B cell (primary cell): ENCODE measurements at regions not wholly inside any gene's neighbourhood (a gene's known extent, or its start where the extent isn't known, plus 50 kb on each side); places are given as distances from the start of the nearest gene placed in this dataset.

Experiments used
- ATAC-seq: fragments of 200-7000 bp; cut with Tn5 transposase; one replicate; pipeline ENCODE4 v1.10.0; 2021; ENCODE audit warnings: low read depth, mild to moderate bottlenecking, moderate number of reproducible peaks, moderate library complexity
- CTCF ChIA-PET: fragments of 350-600 bp; sonication (Branson Sonifier 250); formaldehyde crosslinking; loops from one replicate; lab custom pipeline; 2021; ENCODE audit warnings: antibody characterized with exemption, inconsistent platforms; lab: Charles Lee
- POLR2A ChIA-PET: fragments of 350-600 bp; sonication (Branson Sonifier 250); formaldehyde crosslinking; loops from one replicate; lab custom pipeline; 2021; ENCODE audit warnings: antibody characterized with exemption; lab: Charles Lee
- DNase-seq: peaks from one replicate; pipeline ENCODE4 v3.0.0; 2013
- H2AFZ ChIP-seq: 2 replicates; pipeline ENCODE4 v1.6.1; 2012; ENCODE audit warnings: mild to moderate bottlenecking, low read depth, low read length; ENCODE audit not compliant: insufficient read depth, poor library complexity, severe bottlenecking
- H3K27ac ChIP-seq, 2 donors: 1 replicate in 1 of 2; 2 replicates in 1 of 2; pipeline ENCODE4 v1.5.1; 2012 to 2013; ENCODE audit warnings: low read length in 2 of 2, mild to moderate bottlenecking in 2 of 2, moderate library complexity in 1 of 2
- H3K27me3 ChIP-seq, 4 experiments: fragments of 200-600 bp in 1 of 4; sonication (generic) in 1 of 4; replicated peaks in 1 of 4; 1 replicate in 2 of 4; 2 replicates in 2 of 4; pipeline versions ENCODE4 v1.6.1 to v1.7.0; 2013 to 2016; ENCODE audit warnings: low read length in 3 of 4, mild to moderate bottlenecking in 2 of 4, mixed read lengths in 1 of 4, moderate library complexity in 1 of 4; ENCODE audit not compliant: insufficient read depth in 4 of 4, control insufficient read depth in 3 of 4; ENCODE audit errors: control extremely low read depth in 1 of 4
- H3K36me3 ChIP-seq, 2 experiments: replicated peaks in 1 of 2; 1 replicate in 1 of 2; 2 replicates in 1 of 2; pipeline versions ENCODE4 v1.6.1 to v1.7.1; 2013; ENCODE audit warnings: low read length in 1 of 2; ENCODE audit not compliant: insufficient read depth in 2 of 2, control insufficient read depth in 1 of 2; ENCODE audit errors: control extremely low read depth in 1 of 2, extremely low read depth in 1 of 2
- H3K4me1 ChIP-seq, 2 donors: fragments of 200-600 bp in 1 of 2; sonication (generic) in 1 of 2; 1 replicate in 1 of 2; 2 replicates in 1 of 2; pipeline versions ENCODE4 v1.5.1 to v1.6.1; 2013 to 2017; ENCODE audit warnings: low read length in 2 of 2; ENCODE audit not compliant: control insufficient read depth in 2 of 2, insufficient read depth in 2 of 2
- H3K4me2 ChIP-seq: replicated peaks from 2 replicates; pipeline ENCODE3; 2012; ENCODE audit warnings: mild to moderate bottlenecking, low read depth, low read length; ENCODE audit not compliant: poor library complexity, severe bottlenecking
- H3K4me3 ChIP-seq, 5 experiments: fragments of 200-600 bp in 1 of 5; sonication (generic) in 1 of 5; 1 replicate in 3 of 5; 2 replicates in 2 of 5; pipeline versions ENCODE4 v1.5.1 to v1.7.0; 2011 to 2016; ENCODE audit warnings: low read length in 4 of 5, mild to moderate bottlenecking in 4 of 5, low read depth in 2 of 5, control low read depth in 1 of 5, moderate library complexity in 1 of 5; ENCODE audit not compliant: insufficient read depth in 1 of 5; ENCODE audit errors: control extremely low read depth in 1 of 5, extremely low read depth in 1 of 5
- H3K79me2 ChIP-seq: fragments of 200-600 bp; sonication (generic); one replicate; pipeline ENCODE4 v1.6.0; 2016; ENCODE audit warnings: low read length; ENCODE audit not compliant: control insufficient read depth, insufficient read depth
- H3K9ac ChIP-seq: fragments of 200-600 bp; sonication (generic); 2 replicates; pipeline ENCODE4 v1.6.1; 2017; ENCODE audit warnings: mild to moderate bottlenecking, low read length, moderate library complexity
- H3K9me3 ChIP-seq, 3 donors: one replicate each; pipeline versions ENCODE4 v1.6.1 to v1.7.1; 2013; ENCODE audit warnings: low read length in 2 of 3; ENCODE audit not compliant: control insufficient read depth in 2 of 3, insufficient read depth in 1 of 3; ENCODE audit errors: control extremely low read depth in 1 of 3
- H4K20me1 ChIP-seq: 2 replicates; pipeline ENCODE4 v1.6.0; 2012; ENCODE audit warnings: mild to moderate bottlenecking, low read length; ENCODE audit not compliant: insufficient read depth, control insufficient read depth, poor library complexity, severe bottlenecking
- H3K27ac Mint-ChIP-seq: one replicate; pipeline ENCODE4 v1.8.0; 2021; ENCODE audit warnings: mixed read lengths
- H3K27me3 Mint-ChIP-seq: one replicate; pipeline ENCODE4 v1.8.0; 2021; ENCODE audit warnings: mixed read lengths
- H3K4me1 Mint-ChIP-seq: one replicate; pipeline ENCODE4 v1.8.0; 2021; ENCODE audit warnings: mixed read lengths
- H3K4me3 Mint-ChIP-seq: one replicate; pipeline ENCODE4 v1.8.0; 2021; ENCODE audit warnings: mixed read lengths
- H3K9me3 Mint-ChIP-seq: one replicate; pipeline ENCODE4 v1.8.0; 2022; ENCODE audit warnings: mixed read lengths; ENCODE audit not compliant: insufficient read depth
- CTCF ChIP-seq: fragments of 200-600 bp; IDR thresholded peaks from one replicate; pipeline ENCODE4 v1.8.0; 2022; ENCODE audit warnings: antibody characterized with exemption, mild to moderate bottlenecking
- EZH2 ChIP-seq: IDR thresholded peaks from 2 replicates; pipeline ENCODE4 v1.6.1; 2012; ENCODE audit warnings: borderline replicate concordance, low read depth, mild to moderate bottlenecking, moderate library complexity, low read length; ENCODE audit not compliant: insufficient read depth, poor library complexity, severe bottlenecking
- WGBS: methylation state at CpG from one replicate; pipeline ENCODE4 v1.1.5; 2013; ENCODE audit warnings: missing lambda C conversion rate; ENCODE audit not compliant: insufficient coverage; 5-methylcytosine and 5-hydroxymethylcytosine counted together
- intact Hi-C: fragments of 100-400 bp; cut with micrococcal nuclease; formaldehyde crosslinking; loops from one replicate; pipeline ENCODE4 v1.10.0; 2022

- peaks cover 1% of the 10 kb centered on the region for H3K9me3 Mint-ChIP-seq
- peaks cover 0 to 4% (median 0%) of the 10 kb centered on the region in 3 donors for H3K9me3 ChIP-seq
- no peaks in the 10 kb centered on the region for H3K27me3 ChIP-seq
- H2AFZ ChIP-seq: no peak overlapping the region
- ATAC-seq (no peak), DNase-seq (no peak)
- H3K4me3 ChIP-seq: no peak overlapping the region
- H3K4me3 Mint-ChIP-seq: no peak overlapping the region
- intact Hi-C loops: no loop called here
- H3K27ac ChIP-seq: no peak overlapping the region
- no peak overlapping the region for H3K27ac Mint-ChIP-seq
- POLR2A ChIA-PET: no interaction called here
- no peaks in the 10 kb centered on the region for H3K79me2 ChIP-seq
- TF ChIP-seq EZH2: no peak
- TF ChIP-seq CTCF: no peak
- no peaks in the 10 kb centered on the region for H3K4me1 Mint-ChIP-seq
- no peaks in the 10 kb centered on the region for H3K4me1 ChIP-seq
- H4K20me1 ChIP-seq: no peaks in the 10 kb centered on the region
- no peaks in the 10 kb centered on the region for H3K27me3 Mint-ChIP-seq
- H3K9ac ChIP-seq: no peak overlapping the region
- no peak overlapping the region for H3K4me2 ChIP-seq
- H3K36me3 ChIP-seq: no peaks in the 10 kb centered on the region
- 100% methylated on average over 1 of the region's 2 CpGs for WGBS
- CTCF ChIA-PET: no interaction called here
Measured at GRCh38 chr7:10120936-10121335, 852.7 kb upstream of the PHF14 start.

- H3K9ac ChIP-seq: no peak overlapping the region
- CTCF ChIA-PET: no interaction called here
- intact Hi-C loops: no loop called here
- H3K36me3 ChIP-seq: no peaks in the 10 kb centered on the region
- Mint-ChIP-seq H3K4me1 (no peaks in the 10 kb centered on the region), H3K9me3 (peaks cover 2% of the 10 kb centered on the region), H3K27ac (no peak overlapping the region), H3K27me3 (no peaks in the 10 kb centered on the region), H3K4me3 (no peak overlapping the region)
- H3K4me3 ChIP-seq: no peak overlapping the region
- no peak overlapping the region for H2AFZ ChIP-seq
- ATAC-seq (no peak), DNase-seq (no peak)
- H3K27ac ChIP-seq: no peak overlapping the region
- TF ChIP-seq EZH2 (no peak), CTCF (no peak)
- no peaks in the 10 kb centered on the region for H3K79me2 ChIP-seq
- H3K9me3 ChIP-seq: peaks cover 0 to 4% (median 0%) of the 10 kb centered on the region in 3 donors
- H3K4me2 ChIP-seq: no peak overlapping the region
- WGBS: no CpG with 5 or more reads among the region's 2 CpGs
- H4K20me1 ChIP-seq: no peaks in the 10 kb centered on the region
- no peaks in the 10 kb centered on the region for H3K4me1 ChIP-seq
- no peaks in the 10 kb centered on the region for H3K27me3 ChIP-seq
- POLR2A ChIA-PET: no interaction called here
Measured at GRCh38 chr7:10121631-10122030, 852.0 kb upstream of the PHF14 start.
